ENCODE measurements at regions not wholly inside any gene's neighbourhood (a gene's known extent, or its start where the extent isn't known, plus 50 kb on each side); places are given as distances from the start of the nearest gene placed in this dataset.

- TF ChIP-seq CREM (CRISPR knock-in tag; IDR thresholded peaks at IDR 0.05) = no peak
- no peak for TF ChIP-seq ZNF317 (CRISPR knock-in tag; IDR thresholded peaks at IDR 0.05; ENCODE audit: borderline replicate concordance, low read depth)
- no peak for TF ChIP-seq MYBL2 (CRISPR knock-in tag; IDR thresholded peaks at IDR 0.05)
- TF ChIP-seq ZBTB21 (CRISPR knock-in tag; IDR thresholded peaks at IDR 0.05; ENCODE audit: borderline replicate concordance) = no peak
- no peak for TF ChIP-seq ZNF219 (CRISPR knock-in tag; IDR thresholded peaks at IDR 0.05; ENCODE audit: borderline replicate concordance)
- TF ChIP-seq MAX (CRISPR knock-in tag; IDR thresholded peaks at IDR 0.05) = no peak
- no peak for TF ChIP-seq ESRRA (CRISPR knock-in tag; IDR thresholded peaks at IDR 0.05; ENCODE audit: borderline replicate concordance)
- TF ChIP-seq ZNF232 (CRISPR knock-in tag; IDR thresholded peaks at IDR 0.05) = no peak
- TF ChIP-seq USF2 (CRISPR knock-in tag; IDR thresholded peaks at IDR 0.05) = no peak
Observed at GRCh38 chr14:99029916-99030305, 242.1 kb downstream of the BCL11B start.

Measured in WTC11 (cell line).